Fibroblast of skin of right biceps (primary cell): ENCODE measurements at regions not wholly inside any gene's neighbourhood (a gene's known extent, or its start where the extent isn't known, plus 50 kb on each side); places are given as distances from the start of the nearest gene placed in this dataset.
"Not testable (repeated sequence)": the region's sequence is repeated elsewhere in the genome, so short reads cannot be mapped to it uniquely, and the experiment has no call there.

Experiments used
- DNase-seq: peaks from one replicate; pipeline ENCODE4 v3.0.0-alpha.2; 2013

DNA sequence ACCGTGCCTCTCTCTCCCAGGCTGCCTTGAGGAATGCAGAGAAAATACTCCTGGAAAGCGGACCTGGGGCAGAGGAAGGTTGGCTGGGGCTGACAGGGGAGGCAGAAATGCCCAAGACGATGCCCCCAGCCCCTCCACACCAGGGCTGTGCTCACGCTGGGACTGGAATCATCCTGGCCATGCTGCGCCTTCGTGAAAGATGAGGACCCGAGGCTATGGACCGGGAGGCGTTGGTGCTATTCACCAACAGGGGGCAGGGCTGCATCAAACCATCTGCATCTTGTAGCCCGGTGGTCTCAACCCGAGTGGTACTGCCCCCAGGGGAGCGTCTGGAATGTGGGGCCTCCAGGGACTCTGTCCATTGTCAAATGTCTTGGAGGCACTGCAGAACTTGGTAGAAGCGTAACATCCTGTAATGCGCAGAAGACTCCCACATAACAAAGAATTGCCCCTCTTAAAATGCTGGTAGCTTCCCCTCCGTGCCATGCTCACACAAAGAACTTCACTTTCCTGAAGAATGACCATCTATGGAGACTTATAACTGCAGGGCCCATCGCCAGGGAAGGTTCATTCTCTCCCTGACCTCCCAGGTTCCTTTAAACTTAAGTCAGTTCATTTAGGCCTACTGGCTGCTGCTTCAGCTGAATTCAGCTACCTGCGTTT, 251.2 kb downstream of the RRAGC start:
- DNase-seq: peak; percentile 33

GRCh38 chr1:38607526-38607925, 252.0 kb downstream of the RRAGC start:
- no peak for DNase-seq

DNA sequence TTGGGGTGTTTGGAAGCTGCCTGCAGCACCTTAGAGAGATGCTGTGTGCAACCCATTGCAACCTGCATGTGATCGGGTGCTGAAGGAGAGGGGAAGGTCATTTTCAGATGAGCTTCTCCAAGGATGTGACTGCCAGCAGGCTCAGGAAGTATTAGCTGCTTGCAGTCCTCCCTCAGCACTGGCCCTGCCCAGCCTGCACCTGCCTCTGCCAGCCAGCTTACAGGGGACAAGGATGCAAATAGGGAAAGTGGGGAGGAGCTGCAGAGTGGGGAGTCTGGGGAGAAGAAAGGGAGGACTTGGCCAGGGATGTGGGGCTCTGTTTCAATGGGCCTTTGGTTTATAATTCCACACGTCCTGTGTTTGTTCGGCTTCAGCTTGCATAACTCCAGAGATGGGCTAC, 254.5 kb downstream of the RRAGC start:
- DNase-seq: no peak

DNA sequence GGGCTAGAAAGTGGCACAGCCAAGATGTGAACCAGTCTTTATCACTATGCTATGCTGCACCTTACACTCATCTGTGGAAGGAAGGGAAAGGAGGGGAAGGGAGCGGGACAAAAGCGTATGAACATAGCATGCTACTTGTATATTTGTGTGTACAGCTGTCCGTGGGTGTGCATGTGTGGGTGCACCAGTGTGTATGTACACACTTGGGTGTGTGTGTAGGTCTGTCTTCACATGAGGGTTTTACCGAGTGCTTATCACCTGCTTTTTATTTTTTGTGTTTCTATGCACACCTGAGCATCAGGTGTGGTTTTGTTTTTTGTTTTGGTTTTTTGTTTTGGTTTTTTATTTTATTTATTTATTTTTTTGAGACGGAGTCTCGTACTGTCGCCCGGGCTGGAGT, 255.7 kb downstream of the RRAGC start:
- DNase-seq: no peak

DNA sequence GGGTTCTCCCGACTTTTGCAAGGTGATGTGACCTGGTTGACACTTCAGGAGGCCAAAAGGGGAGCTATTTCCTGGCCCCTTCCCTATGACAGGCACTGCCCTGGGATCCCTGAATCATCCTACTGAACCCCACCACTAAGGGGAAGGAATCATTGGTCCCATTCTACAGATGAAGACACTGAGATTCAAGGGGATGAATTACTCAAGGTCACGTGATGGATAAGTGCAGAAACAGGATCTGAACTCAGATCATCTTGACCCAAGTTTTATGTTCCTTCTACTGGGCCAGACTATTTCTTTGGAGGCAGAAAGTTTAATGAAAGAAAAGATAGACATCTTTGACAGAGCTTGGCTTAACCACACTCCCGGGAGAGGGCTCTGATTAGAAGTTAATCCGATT, 258.7 kb downstream of the RRAGC start:
- DNase-seq: no peak

- no peak for DNase-seq
Observed at GRCh38 chr1:38600286-38600685, 259.3 kb downstream of the RRAGC start.

- DNase-seq: no peak
Observed at GRCh38 chr1:38598118-38598517, 261.5 kb downstream of the RRAGC start.

DNA sequence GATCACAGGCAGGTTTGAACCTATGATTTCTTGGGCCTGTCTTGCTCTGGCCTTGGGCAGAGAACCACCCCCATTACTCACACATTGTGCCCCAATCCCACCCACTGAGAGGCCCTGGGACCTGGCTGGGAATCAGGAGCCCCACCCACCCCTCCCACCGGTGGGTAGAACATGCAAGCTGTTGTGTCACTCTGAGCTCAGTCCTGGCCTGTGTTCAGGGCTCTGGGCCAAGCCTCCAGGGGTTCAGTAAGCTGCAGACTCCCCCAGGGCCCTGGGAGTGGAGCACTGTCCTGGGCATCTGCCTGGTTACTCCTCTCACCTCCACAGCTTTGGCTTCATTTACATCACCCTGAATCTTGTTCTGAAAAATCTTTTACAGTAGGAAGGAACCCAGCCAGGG, 270.5 kb downstream of the RRAGC start:
- DNase-seq: peak; percentile 8

DNA sequence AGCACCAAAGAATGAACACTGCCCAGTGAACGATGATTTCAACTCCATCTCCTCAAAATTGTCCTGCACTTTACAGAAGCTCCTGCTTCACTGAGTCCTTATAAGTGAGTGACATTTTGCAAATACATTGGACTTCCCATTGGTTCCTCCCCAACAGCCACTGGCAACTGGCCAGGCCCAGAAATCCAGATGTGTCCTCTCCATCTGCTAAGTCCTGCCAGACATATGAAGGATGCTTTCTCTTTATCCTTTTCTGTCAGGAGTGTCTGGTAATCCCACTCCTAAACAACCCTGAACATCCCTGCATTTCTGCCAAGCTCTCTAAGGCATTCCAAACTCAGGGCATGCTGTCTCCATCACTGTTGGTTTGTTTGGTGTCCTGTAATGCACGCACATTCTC, 271.8 kb downstream of the RRAGC start:
- DNase-seq: no peak

DNA sequence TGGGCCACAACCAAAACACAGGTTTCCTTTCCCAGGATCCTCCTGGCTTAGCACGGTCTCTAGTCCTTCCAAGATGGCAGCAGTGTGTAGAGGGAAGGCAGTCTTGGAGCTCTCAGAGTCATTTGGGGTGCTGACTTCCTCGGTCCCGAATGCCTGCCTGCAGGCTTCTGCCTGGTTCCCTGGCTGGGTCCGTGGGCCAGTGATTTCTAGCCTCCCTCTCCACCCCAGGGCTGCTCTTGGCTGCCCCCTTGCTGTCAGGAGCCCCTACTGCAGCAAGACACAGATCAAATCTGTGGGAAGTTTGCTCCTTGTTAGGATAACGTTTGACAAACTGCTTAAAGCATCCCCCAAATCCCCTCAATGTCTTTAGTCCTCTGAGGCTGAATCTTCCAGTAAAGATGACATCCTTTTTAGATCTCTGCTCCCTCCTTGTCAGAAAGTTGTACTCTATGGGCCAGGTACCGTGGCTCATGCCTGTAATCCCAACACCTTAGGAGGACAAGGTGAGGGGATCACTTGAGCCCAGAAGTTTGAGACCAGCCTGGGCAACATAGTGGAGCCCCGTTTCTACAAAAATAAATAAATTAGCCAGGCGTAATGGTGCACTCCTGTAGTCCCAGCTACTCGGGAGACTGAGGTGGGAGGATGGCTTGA, 272.5 kb downstream of the RRAGC start:
- DNase-seq: peak; percentile 22

- DNase-seq: no peak
Observed at GRCh38 chr1:38585971-38586370, 273.6 kb downstream of the RRAGC start.

- no peak for DNase-seq
Observed at GRCh38 chr1:38585460-38585859, 274.1 kb downstream of the RRAGC start.

DNA sequence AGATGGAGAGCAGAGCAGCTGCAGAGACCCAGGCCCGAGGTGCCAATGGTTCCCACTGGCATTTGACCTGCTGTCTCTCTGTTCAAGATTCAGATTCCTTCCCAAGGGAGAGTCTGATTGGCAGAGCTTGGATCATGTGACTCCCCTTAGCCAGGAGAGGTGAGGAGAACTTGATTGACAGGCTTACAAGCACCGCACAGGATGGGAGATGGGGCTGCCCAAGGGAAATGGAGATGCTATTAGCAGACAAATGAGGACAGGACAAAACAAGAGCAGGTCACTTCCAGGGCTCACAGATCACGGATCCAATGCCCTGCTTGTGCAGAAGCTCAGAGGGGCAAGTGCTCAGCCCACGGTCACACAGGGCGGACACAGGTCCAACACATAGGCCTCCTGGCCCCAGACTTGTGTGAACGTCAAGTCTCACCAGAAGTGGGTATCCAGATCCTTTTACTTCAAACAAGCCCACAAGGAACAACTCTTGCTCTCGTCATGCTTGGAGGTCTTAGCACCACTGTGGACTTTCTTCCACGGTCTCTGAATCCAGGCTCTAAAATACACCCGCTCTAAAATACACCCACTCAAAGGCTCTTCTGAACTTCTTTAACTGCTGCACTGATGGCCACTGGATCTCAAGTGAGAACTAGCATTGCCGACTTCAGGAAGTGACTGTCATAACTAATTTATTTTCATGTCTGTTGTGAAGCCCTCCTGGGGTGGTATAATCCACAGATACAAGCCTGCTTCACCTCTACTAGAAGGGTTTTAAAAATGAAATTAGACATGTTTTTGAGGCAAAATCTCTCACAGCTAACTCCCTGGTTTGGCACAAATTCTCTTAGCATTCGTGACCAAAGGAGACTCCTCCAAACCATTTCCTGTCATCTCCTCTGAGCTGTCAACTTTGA, 274.9 kb downstream of the RRAGC start:
- DNase-seq: no peak

DNA sequence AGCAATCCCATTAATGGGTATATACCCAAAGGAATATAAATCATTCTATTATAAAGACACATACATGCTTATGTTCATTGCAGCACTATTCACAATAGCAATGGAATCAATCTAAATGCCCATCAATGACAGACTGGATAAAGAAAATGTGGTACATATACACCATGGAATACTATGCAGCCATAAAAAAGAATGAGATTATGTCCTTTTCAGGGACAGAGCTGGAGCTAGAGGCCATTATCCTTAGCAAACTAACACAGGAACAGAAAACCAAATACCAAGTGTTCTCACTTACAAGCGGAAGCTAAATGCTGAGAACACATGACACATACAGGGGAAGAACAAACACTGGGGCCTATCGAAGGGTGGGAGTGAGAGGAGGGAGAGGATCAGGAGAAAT, 276.3 kb downstream of the RRAGC start:
- not testable (repeated sequence) for DNase-seq

DNA sequence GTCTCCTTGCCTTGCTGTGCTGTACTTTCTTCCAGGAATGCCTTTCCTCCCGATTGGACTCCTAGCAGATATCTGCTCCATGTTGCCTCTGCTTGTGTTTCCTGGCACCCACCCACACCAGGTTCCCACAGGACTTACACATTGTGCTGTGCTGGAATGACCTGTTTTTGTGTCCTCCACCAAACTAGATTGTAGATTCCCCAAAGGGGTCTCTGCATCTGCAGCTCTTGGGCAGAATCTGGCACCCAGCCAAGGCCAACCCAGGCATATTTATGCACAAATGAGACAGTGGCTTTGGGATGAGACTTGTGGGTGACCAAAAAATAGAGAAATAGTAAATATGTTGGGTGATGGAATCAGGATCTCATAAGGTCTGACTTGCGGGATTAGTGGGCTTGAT, 278.2 kb downstream of the RRAGC start:
- DNase-seq: no peak

GRCh38 chr1:38580594-38580993, 279.0 kb downstream of the RRAGC start:
- DNase-seq: no peak

GRCh38 chr1:38579056-38579455, 280.5 kb downstream of the RRAGC start:
- no peak for DNase-seq

GRCh38 chr1:38578271-38578951, 281.2 kb downstream of the RRAGC start:
- no peak for DNase-seq

- DNase-seq: no peak
Observed at GRCh38 chr1:38577937-38578270, 281.7 kb downstream of the RRAGC start.

DNA sequence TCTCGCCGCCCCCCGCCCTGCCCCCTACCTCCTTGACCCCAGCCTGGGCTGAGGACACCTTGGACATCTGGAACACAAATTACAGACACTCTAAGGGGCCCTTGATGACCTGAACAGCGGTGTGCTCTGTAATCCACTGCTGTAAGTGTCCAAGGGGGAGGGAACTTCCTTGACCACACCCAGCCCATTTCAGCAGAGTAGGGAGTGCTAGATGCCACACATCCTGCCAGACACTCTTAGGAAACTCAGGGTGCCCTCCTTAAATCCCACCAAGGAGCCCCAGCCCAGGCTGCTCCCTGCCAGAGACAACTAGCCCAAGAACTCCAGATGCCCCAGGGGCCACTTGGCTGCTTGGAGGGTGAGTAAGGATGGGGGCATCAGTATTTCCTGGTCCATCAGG, 282.2 kb downstream of the RRAGC start:
- DNase-seq: no peak

DNA sequence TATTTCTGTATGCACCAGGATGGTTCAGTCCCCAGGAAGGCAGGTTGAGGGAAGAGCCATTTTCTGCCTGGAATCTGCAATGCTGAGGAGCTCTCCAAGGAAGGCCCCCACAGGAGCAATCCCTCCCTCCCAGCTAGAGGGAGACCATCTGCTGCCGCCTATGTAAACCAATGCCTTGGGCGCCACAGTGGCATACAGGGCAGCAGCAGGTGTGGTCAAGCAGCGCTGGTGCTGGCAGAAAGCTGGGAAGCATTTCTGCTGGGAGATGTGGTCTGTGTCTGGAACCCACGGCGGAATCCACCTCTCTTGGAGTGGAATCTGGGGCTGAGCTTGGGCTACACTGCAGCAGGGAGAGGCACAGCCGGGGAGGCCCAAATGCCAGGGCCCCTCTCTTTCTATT, 283.3 kb downstream of the RRAGC start:
- no peak for DNase-seq

GRCh38 chr1:38571726-38572125, 287.8 kb downstream of the RRAGC start:
- DNase-seq: no peak

- no peak for DNase-seq
Observed at GRCh38 chr1:38570657-38570975, 289.0 kb downstream of the RRAGC start.
